ENCODE measurements at regions not wholly inside any gene's neighbourhood (a gene's known extent, or its start where the extent isn't known, plus 50 kb on each side); places are given as distances from the start of the nearest gene placed in this dataset.

DNA sequence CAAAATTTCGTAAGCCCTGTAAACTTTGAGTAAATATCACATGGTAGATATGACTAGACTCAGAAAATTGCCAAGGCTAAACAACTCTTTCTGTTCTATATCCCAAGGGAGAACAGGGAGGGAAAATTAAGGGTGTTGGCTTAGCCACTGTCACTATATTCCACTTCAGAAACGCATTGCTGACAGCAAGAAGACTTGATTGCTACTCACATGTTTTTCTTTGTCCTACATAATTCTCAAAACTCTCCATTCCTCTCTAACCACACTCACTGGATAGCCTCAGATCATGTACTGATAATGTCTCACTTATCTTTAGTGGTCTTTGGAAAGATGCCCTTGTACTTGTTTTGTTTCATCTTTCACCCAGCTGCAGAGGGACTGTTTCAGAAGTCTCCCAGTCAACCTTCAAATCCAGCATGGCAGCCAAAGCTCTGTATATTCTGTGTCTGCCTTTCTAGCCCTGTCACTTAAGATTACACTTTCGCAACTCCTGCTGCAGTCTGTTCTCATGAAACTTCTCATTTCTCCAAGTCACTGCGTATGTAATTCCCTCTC is 582.4 kb upstream of the FZD8 start:
- H3K27ac ChIP-seq, result no peak overlapping the region
- no peaks in the 10 kb centered on the region for H3K9me3 ChIP-seq
- WGBS, 2 donors, result 75 to 84% methylated on average over 4 of the region's 4 CpGs
- no peak overlapping the region for H3K4me3 ChIP-seq
- no peaks in the 10 kb centered on the region for H3K4me1 ChIP-seq
- no peak for TF ChIP-seq POLR2A (IDR thresholded peaks at IDR 0.05)
- TF ChIP-seq, protein P1, sequence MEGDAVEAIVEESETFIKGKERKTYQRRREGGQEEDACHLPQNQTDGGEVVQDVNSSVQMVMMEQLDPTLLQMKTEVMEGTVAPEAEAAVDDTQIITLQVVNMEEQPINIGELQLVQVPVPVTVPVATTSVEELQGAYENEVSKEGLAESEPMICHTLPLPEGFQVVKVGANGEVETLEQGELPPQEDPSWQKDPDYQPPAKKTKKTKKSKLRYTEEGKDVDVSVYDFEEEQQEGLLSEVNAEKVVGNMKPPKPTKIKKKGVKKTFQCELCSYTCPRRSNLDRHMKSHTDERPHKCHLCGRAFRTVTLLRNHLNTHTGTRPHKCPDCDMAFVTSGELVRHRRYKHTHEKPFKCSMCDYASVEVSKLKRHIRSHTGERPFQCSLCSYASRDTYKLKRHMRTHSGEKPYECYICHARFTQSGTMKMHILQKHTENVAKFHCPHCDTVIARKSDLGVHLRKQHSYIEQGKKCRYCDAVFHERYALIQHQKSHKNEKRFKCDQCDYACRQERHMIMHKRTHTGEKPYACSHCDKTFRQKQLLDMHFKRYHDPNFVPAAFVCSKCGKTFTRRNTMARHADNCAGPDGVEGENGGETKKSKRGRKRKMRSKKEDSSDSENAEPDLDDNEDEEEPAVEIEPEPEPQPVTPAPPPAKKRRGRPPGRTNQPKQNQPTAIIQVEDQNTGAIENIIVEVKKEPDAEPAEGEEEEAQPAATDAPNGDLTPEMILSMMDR (IDR thresholded peaks at IDR 0.05), result no peak
- DNase-seq, result no peak
- no peaks in the 10 kb centered on the region for H3K36me3 ChIP-seq
- intact Hi-C loops (cut with DNase I), result no loop called here
- H3K27me3 ChIP-seq, result no peaks in the 10 kb centered on the region

DNA sequence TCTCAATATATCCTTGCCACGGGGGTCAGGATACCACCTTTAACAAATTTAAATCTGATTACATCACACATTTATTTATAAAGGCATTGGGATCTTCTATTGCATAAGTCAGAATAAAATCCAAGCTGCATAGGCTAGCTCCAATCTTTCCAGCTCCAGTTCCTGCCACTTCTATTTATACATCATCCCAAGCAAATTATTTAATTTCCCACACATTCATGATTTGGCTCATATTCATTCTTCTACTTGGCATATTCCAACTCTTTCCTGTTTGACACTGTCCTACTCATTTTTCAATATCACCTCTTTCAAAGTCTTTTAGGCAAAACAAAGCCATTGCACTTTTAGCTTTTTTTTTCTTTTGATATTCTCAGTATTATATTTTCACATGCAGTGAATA is 579.0 kb upstream of the FZD8 start:
- H3K36me3 ChIP-seq, result no peaks in the 10 kb centered on the region
- no peaks in the 10 kb centered on the region for H3K4me1 ChIP-seq
- no peaks in the 10 kb centered on the region for H3K9me3 ChIP-seq
- H3K4me3 ChIP-seq, result no peak overlapping the region
- TF ChIP-seq, protein P1 (IDR thresholded peaks at IDR 0.05), result no peak
- TF ChIP-seq POLR2A (IDR thresholded peaks at IDR 0.05), result no peak
- 24 to 27% methylated on average over 1 of the region's 1 CpG for WGBS, 2 donors
- H3K27me3 ChIP-seq, result no peaks in the 10 kb centered on the region
- intact Hi-C loops (cut with DNase I), result no loop called here
- no peak overlapping the region for H3K27ac ChIP-seq
- DNase-seq, result no peak

DNA sequence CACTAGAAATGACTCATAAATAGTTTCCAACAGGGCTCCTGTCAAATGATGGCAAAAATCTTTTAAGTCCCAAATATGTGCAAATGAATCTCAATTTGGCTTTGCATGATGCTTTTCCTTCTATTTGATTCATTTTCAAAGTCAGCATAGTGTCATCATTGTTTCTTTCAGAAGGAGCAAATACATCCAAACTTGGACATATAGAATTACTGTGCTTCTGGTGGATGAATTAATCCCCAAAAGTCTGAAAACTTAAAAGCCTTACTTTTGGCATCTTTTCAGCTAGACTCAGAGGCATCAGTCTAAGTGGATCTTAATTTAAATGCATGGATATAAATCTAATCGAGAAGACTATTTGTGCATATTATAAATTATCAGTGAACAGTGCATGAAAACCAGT is 578.1 kb upstream of the FZD8 start:
- WGBS, 2 donors, result 25 to 33% methylated on average over 1 of the region's 1 CpG
- Histone ChIP-seq H3K9me3 (no peaks in the 10 kb centered on the region), H3K4me3 (no peak overlapping the region), H3K36me3 (no peaks in the 10 kb centered on the region), H3K4me1 (no peaks in the 10 kb centered on the region), H3K27me3 (no peaks in the 10 kb centered on the region), H3K27ac (no peak overlapping the region)
- no peak for DNase-seq
- no peak for TF ChIP-seq POLR2A (IDR thresholded peaks at IDR 0.05)
- TF ChIP-seq, protein P1 (IDR thresholded peaks at IDR 0.05), result no peak
- intact Hi-C loops (cut with DNase I), result no loop called here

DNA sequence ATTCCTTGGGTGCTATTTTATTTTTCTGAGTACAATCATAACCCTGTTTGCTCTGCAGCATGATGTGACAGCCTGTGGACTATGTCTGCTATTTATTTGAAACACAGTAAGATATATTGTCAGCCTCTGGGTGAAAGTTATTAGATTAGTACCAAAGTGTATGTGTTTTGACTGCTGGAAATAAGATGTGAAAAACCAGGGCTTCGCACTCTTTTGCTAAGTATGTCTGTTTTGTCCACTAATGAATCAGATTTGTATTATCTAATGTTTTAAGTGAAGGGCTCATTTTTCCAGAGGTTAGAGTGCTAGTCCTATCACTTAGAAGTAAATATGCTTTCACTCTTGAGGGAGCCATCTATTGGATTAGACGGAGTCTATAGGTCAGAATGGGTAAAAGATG is 569.8 kb upstream of the FZD8 start:
- Histone ChIP-seq H3K27ac (no peak overlapping the region), H3K4me1 (no peaks in the 10 kb centered on the region), H3K9me3 (no peaks in the 10 kb centered on the region), H3K4me3 (no peak overlapping the region), H3K36me3 (no peaks in the 10 kb centered on the region), H3K27me3 (no peaks in the 10 kb centered on the region)
- intact Hi-C loops (cut with DNase I), result no loop called here
- no peak for DNase-seq
- WGBS, 2 donors, result 85 to 92% methylated on average over 2 of the region's 2 CpGs
- no peak for TF ChIP-seq POLR2A (IDR thresholded peaks at IDR 0.05)
- TF ChIP-seq, protein P1 (IDR thresholded peaks at IDR 0.05), result no peak

DNA sequence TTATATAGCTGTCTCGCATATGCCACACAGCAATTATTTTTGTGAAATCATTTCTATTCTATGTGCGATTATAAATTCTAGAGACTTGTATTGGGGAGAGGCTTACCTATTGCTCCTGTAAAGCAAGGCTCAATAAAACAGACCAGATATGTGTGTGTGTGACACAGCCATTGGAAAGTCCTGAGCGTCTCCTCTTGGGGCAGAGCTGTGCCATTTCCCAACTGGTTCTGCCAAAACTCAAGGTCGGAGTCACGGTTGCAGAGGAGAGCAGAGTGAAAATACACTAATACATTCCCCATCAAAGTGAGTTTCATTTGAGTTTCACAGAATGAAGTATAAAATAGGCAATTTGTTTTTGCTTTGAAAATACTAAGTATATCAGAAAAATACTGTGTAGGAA is 567.4 kb upstream of the FZD8 start:
- WGBS, 2 donors, result 85 to 97% methylated on average over 5 of the region's 5 CpGs
- DNase-seq, result no peak
- Histone ChIP-seq H3K4me3 (no peak overlapping the region), H3K36me3 (no peaks in the 10 kb centered on the region), H3K27ac (no peak overlapping the region), H3K27me3 (no peaks in the 10 kb centered on the region), H3K9me3 (no peaks in the 10 kb centered on the region), H3K4me1 (no peaks in the 10 kb centered on the region)
- intact Hi-C loops (cut with DNase I), result no loop called here
- TF ChIP-seq, protein P1 (IDR thresholded peaks at IDR 0.05), result no peak
